HepG2 (cell line): ENCODE measurements at regions not wholly inside any gene's neighbourhood (a gene's known extent, or its start where the extent isn't known, plus 50 kb on each side); places are given as distances from the start of the nearest gene placed in this dataset.

Experiments
- ATAC-seq: fragments of 200-7000 bp; cut with Tn5 transposase; 3 replicates; pipeline ENCODE4 v1.9.1; 2020; ENCODE audit warnings: mild to moderate bottlenecking, moderate library complexity
- BruUV-seq: library from RNA; stranded (reverse); fragments of 400-500 nt; replicated peaks from 2 replicates; lab custom pipeline; 2021; lab: Mats Ljungman, UMichigan
- CTCF ChIA-PET: fragments of 300-600 bp; formaldehyde crosslinking; extraction: SDS; loops from one replicate; lab custom pipeline; 2021; ENCODE audit warnings: low total read pairs, inconsistent platforms, low intra/inter-chr PET ratio; lab: Yijun Ruan, JAX
- POLR2A ChIA-PET: fragments of 350-600 bp; sonication (Branson Sonifier 250); formaldehyde crosslinking; loops from one replicate; lab custom pipeline; 2020; ENCODE audit warnings: antibody characterized with exemption, inconsistent platforms; lab: Yijun Ruan, JAX
- DNase-seq: peaks from one replicate; pipeline ENCODE4 v3.0.0-alpha.2; 2015; ENCODE audit warnings: low spot score
- FAIRE-seq: peaks from 3 replicates; lab custom pipeline; 2011; peaks lifted over from hg19 to GRCh38; lab: Jason Lieb, UNC
- H2AFZ ChIP-seq: one replicate; pipeline ENCODE4 v1.6.1; 2011; ENCODE audit warnings: low read length, inconsistent platforms
- H3K27ac ChIP-seq: fragments of 300-600 bp; 3 replicates; pipeline ENCODE4 v1.8.0; 2011; ENCODE audit warnings: mixed run types, mild to moderate bottlenecking, mixed read lengths, low read length, inconsistent platforms; ENCODE audit not compliant: insufficient read depth; ENCODE audit errors: extremely low read length
- H3K27me3 ChIP-seq, 2 experiments: fragments of 200-600 bp in 1 of 2; 2 replicates in 1 of 2; 3 replicates in 1 of 2; pipeline versions ENCODE4 v1.6.0 to v1.8.0; 2011; ENCODE audit warnings: low read length in 2 of 2, mild to moderate bottlenecking in 2 of 2, moderate library complexity in 2 of 2, inconsistent platforms in 1 of 2; ENCODE audit not compliant: insufficient read depth in 2 of 2, control insufficient read depth in 1 of 2
- H3K36me3 ChIP-seq, 2 experiments: fragments of 200-600 bp in 1 of 2; replicated peaks in 1 of 2; 2 replicates in 1 of 2; 3 replicates in 1 of 2; pipeline versions ENCODE4 v1.5.1 to v1.8.0; 2011; ENCODE audit warnings: low read length in 2 of 2, inconsistent platforms in 1 of 2; ENCODE audit not compliant: insufficient read depth in 2 of 2, control insufficient read depth in 1 of 2
- H3K4me1 ChIP-seq: 2 replicates; pipeline ENCODE4 v1.5.1; 2012; ENCODE audit warnings: low read length, inconsistent platforms; ENCODE audit not compliant: insufficient read depth
- H3K4me2 ChIP-seq: 2 replicates; pipeline ENCODE4 v1.6.0; 2011; ENCODE audit warnings: low read depth, low read length, inconsistent platforms
- H3K4me3 ChIP-seq, 3 experiments: fragments of 200-600 bp in 1 of 3; sonication (generic), shearing (Covaris generic) in 1 of 3; replicated peaks in 1 of 3; 2 replicates each; pipeline ENCODE4 v1.5.1; 2011 to 2016; ENCODE audit warnings: low read length in 3 of 3, inconsistent platforms in 2 of 3, low read depth in 2 of 3, mild to moderate bottlenecking in 2 of 3, control low read depth in 1 of 3, mixed read lengths in 1 of 3; ENCODE audit not compliant: insufficient read depth in 1 of 3
- H3K79me2 ChIP-seq: one replicate; pipeline ENCODE4 v1.6.1; 2011; ENCODE audit warnings: low read length, inconsistent platforms; ENCODE audit not compliant: insufficient read depth
- H3K9ac ChIP-seq: 2 replicates; pipeline ENCODE4 v1.6.0; 2011; ENCODE audit warnings: mild to moderate bottlenecking, low read depth, low read length, inconsistent platforms; ENCODE audit not compliant: insufficient read depth
- H3K9me3 ChIP-seq: 2 replicates; pipeline ENCODE4 v1.5.1; 2012; ENCODE audit warnings: mild to moderate bottlenecking, low read length
- H4K20me1 ChIP-seq: 2 replicates; pipeline ENCODE4 v1.6.0; 2011; ENCODE audit warnings: inconsistent platforms, mild to moderate bottlenecking, low read length, moderate library complexity; ENCODE audit not compliant: insufficient read depth
- GFI1 ChIP-seq: sonication (generic); formaldehyde crosslinking; IDR thresholded peaks from 2 replicates; pipeline ENCODE4 v1.5.0; 2020; ENCODE audit warnings: missing genetic modification reagents, mild to moderate bottlenecking, borderline replicate concordance
- GTF3A ChIP-seq: sonication (generic); formaldehyde crosslinking; conservative IDR thresholded peaks from 2 replicates; pipeline ENCODE4 v1.4.0; 2020; ENCODE audit warnings: mild to moderate bottlenecking, missing genetic modification reagents
- ISX ChIP-seq: sonication (generic); formaldehyde crosslinking; conservative IDR thresholded peaks from 2 replicates; pipeline ENCODE4 v1.5.0; 2020; ENCODE audit warnings: missing genetic modification reagents
- MIER3 ChIP-seq: IDR thresholded peaks from 2 replicates; pipeline ENCODE4 v1.6.1; 2016; ENCODE audit warnings: missing compliant biosample characterization, borderline replicate concordance
- NFRKB ChIP-seq: fragments of 450-650 bp; IDR thresholded peaks from 2 replicates; pipeline ENCODE4 v1.6.1; 2017
- RELA ChIP-seq: sonication (generic); formaldehyde crosslinking; IDR thresholded peaks from 2 replicates; pipeline ENCODE4 v1.4.0; 2020; ENCODE audit warnings: missing genetic modification reagents
- SNAI1 ChIP-seq: sonication (generic); formaldehyde crosslinking; IDR thresholded peaks from 2 replicates; pipeline ENCODE4 v1.5.0; 2020; ENCODE audit warnings: mild to moderate bottlenecking, missing genetic modification reagents, borderline replicate concordance
- TBX2 ChIP-seq: sonication (generic); formaldehyde crosslinking; IDR thresholded peaks from 2 replicates; pipeline ENCODE4 v1.5.0; 2020; ENCODE audit warnings: missing genetic modification reagents, mild to moderate bottlenecking, borderline replicate concordance
- TEAD2 ChIP-seq: sonication (generic); formaldehyde crosslinking; IDR thresholded peaks from 2 replicates; pipeline ENCODE4 v1.9.0; 2021; ENCODE audit warnings: missing genetic modification reagents
- ZBTB10 ChIP-seq: sonication (generic); formaldehyde crosslinking; IDR thresholded peaks from 2 replicates; pipeline ENCODE4 v1.4.0; 2020; ENCODE audit warnings: missing genetic modification reagents, borderline replicate concordance
- ZBTB20 ChIP-seq: sonication (generic); formaldehyde crosslinking; IDR thresholded peaks from 2 replicates; pipeline ENCODE4 v1.8.1; 2023; ENCODE audit warnings: missing genetic modification reagents, low read depth, mild to moderate bottlenecking, borderline replicate concordance
- ZFP41 ChIP-seq: sonication (generic); formaldehyde crosslinking; IDR thresholded peaks from 2 replicates; pipeline ENCODE4 v1.4.0; 2020; ENCODE audit warnings: mild to moderate bottlenecking, missing genetic modification reagents, borderline replicate concordance
- ZNF260 ChIP-seq: sonication (generic); formaldehyde crosslinking; IDR thresholded peaks from 2 replicates; pipeline ENCODE4 v1.4.0; 2020; ENCODE audit warnings: missing genetic modification reagents, low read depth, mild to moderate bottlenecking, borderline replicate concordance
- ZNF263 ChIP-seq: sonication (generic); formaldehyde crosslinking; IDR thresholded peaks from 2 replicates; pipeline ENCODE4 v1.4.0; 2020; ENCODE audit warnings: missing genetic modification reagents
- ZSCAN31 ChIP-seq: sonication (generic); formaldehyde crosslinking; IDR thresholded peaks from 2 replicates; pipeline ENCODE4 v1.5.0; 2020; ENCODE audit warnings: low read depth, mild to moderate bottlenecking, missing genetic modification reagents
- ZSCAN5A ChIP-seq: sonication (generic); formaldehyde crosslinking; IDR thresholded peaks from 2 replicates; pipeline ENCODE4 v1.8.0; 2022; ENCODE audit warnings: mild to moderate bottlenecking, missing genetic modification reagents, borderline replicate concordance
- WGBS: methylation state at CpG from one replicate; pipeline ENCODE4 v1.1.6; 2017; ENCODE audit warnings: low lambda C conversion rate; 5-methylcytosine and 5-hydroxymethylcytosine counted together
- in situ Hi-C: cut with HindIII; loops from 2 replicates; pipeline ENCODE4 v1.10.0; 2017; ENCODE audit warnings: low pct_unique_long_range_greater_than_20kb; ENCODE audit not compliant: extremely low pct_ligation_motif_present
- intact Hi-C: fragments of 100-400 bp; cut with micrococcal nuclease; formaldehyde crosslinking; loops from one replicate; pipeline ENCODE4 v1.10.0; 2022; ENCODE audit not compliant: unreplicated experiment
- TF ChIP-seq, protein P1 (sequence below): sonication (generic); formaldehyde crosslinking; IDR thresholded peaks from 2 replicates; pipeline ENCODE4 v1.5.0; 2020; ENCODE audit warnings: missing genetic modification reagents

DNA sequence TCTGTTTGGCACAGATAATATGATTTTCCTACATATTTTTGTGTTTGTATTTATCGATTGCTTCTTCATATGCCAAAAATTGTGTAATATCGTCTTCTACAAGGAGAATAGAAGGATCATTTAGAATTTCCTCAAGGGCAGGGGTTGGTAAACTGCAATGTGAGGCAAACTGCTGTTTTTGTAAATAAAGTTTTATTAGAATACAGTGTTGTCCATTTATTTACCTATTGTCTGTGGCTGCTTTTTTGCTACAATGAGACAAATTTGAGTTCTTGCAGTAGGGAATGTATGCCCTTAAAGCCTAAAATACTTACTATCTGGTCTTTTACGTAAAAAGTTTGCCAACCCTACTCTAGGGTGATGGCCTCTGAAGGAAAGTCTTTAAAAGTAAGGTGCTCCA lies 509.5 kb downstream of the TMEM114 start (continued):
- TF ChIP-seq TEAD2 (CRISPR knock-in tag) (no peak), ZBTB20 (CRISPR knock-in tag) (no peak)

DNA sequence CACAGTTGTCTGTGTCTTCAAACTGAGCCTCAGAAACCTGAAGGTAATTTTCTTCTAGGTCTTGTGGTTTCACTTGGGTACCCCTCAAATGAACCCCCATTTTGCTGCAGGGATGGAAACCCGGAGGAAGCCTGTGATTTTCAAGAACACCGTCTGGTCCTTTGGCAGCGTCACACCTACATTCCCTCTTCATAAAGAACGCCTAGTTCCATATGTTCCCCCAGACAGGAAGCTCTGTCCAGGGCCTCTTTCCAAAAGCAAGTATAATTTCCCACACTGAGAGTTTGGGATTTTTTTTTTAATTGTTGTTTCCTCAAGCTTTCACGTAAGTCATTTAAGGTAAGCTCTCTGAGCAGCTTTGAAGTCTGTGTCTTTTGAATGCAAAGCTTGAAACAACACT lies 515.0 kb downstream of the TMEM114 start:
- Histone ChIP-seq H3K36me3 (no peaks in the 10 kb centered on the region), H3K79me2 (no peaks in the 10 kb centered on the region), H3K4me3 (no peak overlapping the region), H3K27ac (no peak overlapping the region), H3K4me2 (no peak overlapping the region), H4K20me1 (no peaks in the 10 kb centered on the region), H3K9ac (no peak overlapping the region), H3K9me3 (peaks cover 9% of the 10 kb centered on the region; the same call in 1 of the 2 replicates), H2AFZ (no peak overlapping the region), H3K27me3 (no peaks in the 10 kb centered on the region), H3K4me1 (no peaks in the 10 kb centered on the region)
- FAIRE-seq (no peak), DNase-seq (no peak), ATAC-seq (no peak)
- TF ChIP-seq ZSCAN5A (no peak), NFRKB (no peak), ZNF263 (no peak), ZBTB10 (CRISPR knock-in tag) (no peak), ZSCAN31 (no peak), GTF3A (CRISPR knock-in tag) (no peak), TEAD2 (CRISPR knock-in tag) (no peak), RELA (CRISPR knock-in tag) (no peak), TBX2 (CRISPR knock-in tag) (no peak), GFI1 (CRISPR knock-in tag) (no peak), ZFP41 (CRISPR knock-in tag) (no peak), MIER3 (no peak), SNAI1 (CRISPR knock-in tag) (no peak), ISX (CRISPR knock-in tag) (no peak), ZNF260 (no peak)
- TF ChIP-seq, protein P1, sequence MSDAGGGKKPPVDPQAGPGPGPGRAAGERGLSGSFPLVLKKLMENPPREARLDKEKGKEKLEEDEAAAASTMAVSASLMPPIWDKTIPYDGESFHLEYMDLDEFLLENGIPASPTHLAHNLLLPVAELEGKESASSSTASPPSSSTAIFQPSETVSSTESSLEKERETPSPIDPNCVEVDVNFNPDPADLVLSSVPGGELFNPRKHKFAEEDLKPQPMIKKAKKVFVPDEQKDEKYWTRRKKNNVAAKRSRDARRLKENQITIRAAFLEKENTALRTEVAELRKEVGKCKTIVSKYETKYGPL (CRISPR knock-in tag): no peak
- ChIA-PET POLR2A (no interaction called here), CTCF (no interaction called here)
- in situ Hi-C loops (no loop called here), intact Hi-C loops (no loop called here)
- no TSS peak for BruUV-seq
- 8% methylated on average over 5 of the region's 5 CpGs for WGBS
